H1 (cell line): ENCODE measurements at regions not wholly inside any gene's neighbourhood (a gene's known extent, or its start where the extent isn't known, plus 50 kb on each side); places are given as distances from the start of the nearest gene placed in this dataset.

ENCODE experiments used
- CTCF ChIA-PET: fragments of 300-600 bp; sonication (Branson Sonifier 250); formaldehyde crosslinking; loops from one replicate; lab custom pipeline; 2021; ENCODE audit not compliant: partially characterized antibody; lab: Charles Lee
- POLR2A ChIA-PET: fragments of 300-600 bp; sonication (Branson Sonifier 250); formaldehyde crosslinking; loops from one replicate; lab custom pipeline; 2021; ENCODE audit warnings: inconsistent platforms; ENCODE audit not compliant: partially characterized antibody; lab: Charles Lee
- DNase-seq, 2 experiments: peaks; one replicate each; pipeline versions ENCODE4 v3.0.0 to v3.0.0-alpha.2; 2010 to 2022; ENCODE audit warnings: low spot score in 2 of 2, low read depth in 1 of 2, mixed read lengths in 1 of 2
- FAIRE-seq: peaks from 2 replicates; lab custom pipeline; 2011; peaks lifted over from hg19 to GRCh38; lab: Jason Lieb, UNC
- H2AFZ ChIP-seq: 2 replicates; pipeline ENCODE4 v1.8.1; 2012; ENCODE audit warnings: low read length, inconsistent platforms
- H2AK5ac ChIP-seq: 2 replicates; pipeline ENCODE4 v1.6.1; 2013; ENCODE audit warnings: low read depth, low read length
- H2BK120ac ChIP-seq: replicated peaks from 2 replicates; pipeline ENCODE3; 2013; ENCODE audit warnings: low read depth, low read length, inconsistent platforms
- H2BK12ac ChIP-seq: 2 replicates; pipeline ENCODE4 v1.6.1; 2013; ENCODE audit warnings: low read depth, low read length
- H2BK15ac ChIP-seq: 2 replicates; pipeline ENCODE4 v1.6.1; 2013; ENCODE audit warnings: low read length
- H2BK20ac ChIP-seq: 2 replicates; pipeline ENCODE4 v1.6.1; 2013; ENCODE audit warnings: low read length
- H2BK5ac ChIP-seq: 2 replicates; pipeline ENCODE4 v1.6.1; 2013; ENCODE audit warnings: low read depth, low read length
- H3K14ac ChIP-seq: 2 replicates; pipeline ENCODE4 v1.6.1; 2013; ENCODE audit warnings: inconsistent platforms; ENCODE audit not compliant: insufficient read length
- H3K18ac ChIP-seq: 2 replicates; pipeline ENCODE4 v1.6.1; 2013; ENCODE audit warnings: low read length; ENCODE audit errors: extremely low read depth
- H3K23ac ChIP-seq: 2 replicates; pipeline ENCODE4 v1.6.1; 2013; ENCODE audit warnings: inconsistent platforms; ENCODE audit not compliant: insufficient read length
- H3K23me2 ChIP-seq: 2 replicates; pipeline ENCODE4 v1.6.1; 2013; ENCODE audit warnings: low read depth, low read length
- H3K27ac ChIP-seq: 2 replicates; pipeline ENCODE4 v1.6.1; 2011; ENCODE audit warnings: low read depth, low read length, inconsistent platforms
- H3K27me3 ChIP-seq, 4 experiments: replicated peaks in 1 of 4; 1 replicate in 1 of 4; 2 replicates in 3 of 4; pipeline versions ENCODE4 v1.6.1 to v1.8.1; 2011 to 2013; ENCODE audit warnings: low read length in 3 of 4, mild to moderate bottlenecking in 3 of 4, inconsistent platforms in 2 of 4, mixed read lengths in 2 of 4, moderate library complexity in 1 of 4; ENCODE audit not compliant: control insufficient read depth in 3 of 4, insufficient read depth in 3 of 4; ENCODE audit errors: extremely low read depth in 1 of 4
- H3K36me3 ChIP-seq, 4 experiments: 2 replicates each; pipeline versions ENCODE4 v1.6.1 to v1.8.1; 2011 to 2013; ENCODE audit warnings: mild to moderate bottlenecking in 4 of 4, low read length in 3 of 4, moderate library complexity in 2 of 4, control low read depth in 1 of 4, inconsistent platforms in 1 of 4; ENCODE audit not compliant: insufficient read depth in 4 of 4, control insufficient read depth in 2 of 4
- H3K4ac ChIP-seq: replicated peaks from 2 replicates; pipeline ENCODE3; 2013; ENCODE audit warnings: low read length, low read depth, mixed read lengths, inconsistent platforms; ENCODE audit not compliant: insufficient read length
- H3K4me1 ChIP-seq, 4 experiments: replicated peaks in 1 of 4; 1 replicate in 1 of 4; 2 replicates in 3 of 4; pipeline versions ENCODE4 v1.6.1 to v1.8.1; 2011 to 2013; ENCODE audit warnings: low read length in 3 of 4, inconsistent platforms in 2 of 4, mixed read lengths in 1 of 4; ENCODE audit not compliant: insufficient read depth in 4 of 4, control insufficient read depth in 3 of 4
- H3K4me2 ChIP-seq, 2 experiments: 2 replicates each; pipeline versions ENCODE4 v1.6.1 to v1.8.1; 2011 to 2013; ENCODE audit warnings: low read depth in 2 of 2, low read length in 2 of 2, control low read depth in 1 of 2, inconsistent platforms in 1 of 2, mild to moderate bottlenecking in 1 of 2; ENCODE audit not compliant: insufficient read depth in 1 of 2
- H3K4me3 ChIP-seq, 4 experiments: fragments of 200-600, 300-600 bp in 1 of 4; sonication (generic), shearing (Covaris generic), sonication (Bioruptor Twin) in 1 of 4; 2 replicates each; pipeline versions ENCODE4 v1.5.1 to v1.8.1; 2011 to 2016; ENCODE audit warnings: low read length in 4 of 4, low read depth in 3 of 4, control low read depth in 2 of 4, inconsistent platforms in 2 of 4, mild to moderate bottlenecking in 2 of 4, mixed read lengths in 1 of 4, moderate library complexity in 1 of 4; ENCODE audit not compliant: insufficient read depth in 2 of 4; ENCODE audit errors: extremely low read depth in 1 of 4
- H3K56ac ChIP-seq: replicated peaks from 2 replicates; pipeline ENCODE3; 2013; ENCODE audit warnings: low read depth, mild to moderate bottlenecking, mixed read lengths, low read length, inconsistent platforms; ENCODE audit not compliant: insufficient read length
- H3K79me1 ChIP-seq: 2 replicates; pipeline ENCODE4 v1.6.1; 2013; ENCODE audit warnings: low read depth, low read length, control low read depth
- H3K79me2 ChIP-seq, 2 experiments: 2 replicates each; pipeline versions ENCODE4 v1.6.1 to v1.8.1; 2012 to 2013; ENCODE audit warnings: low read length in 2 of 2, mild to moderate bottlenecking in 2 of 2, inconsistent platforms in 1 of 2; ENCODE audit not compliant: insufficient read depth in 2 of 2, control insufficient read depth in 1 of 2
- H3K9ac ChIP-seq, 4 experiments: replicated peaks in 1 of 4; 1 replicate in 1 of 4; 2 replicates in 3 of 4; pipeline versions ENCODE4 v1.6.1 to v1.8.1; 2011 to 2013; ENCODE audit warnings: low read depth in 3 of 4, low read length in 3 of 4, control low read depth in 2 of 4, mild to moderate bottlenecking in 2 of 4, moderate library complexity in 2 of 4, inconsistent platforms in 1 of 4; ENCODE audit errors: extremely low read depth in 1 of 4
- H3K9me3 ChIP-seq, 2 experiments: 2 replicates each; pipeline versions ENCODE4 v1.6.1 to v1.8.1; 2012 to 2013; ENCODE audit warnings: mild to moderate bottlenecking in 2 of 2, moderate library complexity in 2 of 2, control low read depth in 1 of 2, inconsistent platforms in 1 of 2, low read depth in 1 of 2, low read length in 1 of 2, mixed read lengths in 1 of 2; ENCODE audit not compliant: insufficient read depth in 2 of 2
- H4K20me1 ChIP-seq, 2 experiments: replicated peaks in 1 of 2; 2 replicates each; pipeline versions ENCODE3 to v1.8.1; 2011 to 2013; ENCODE audit warnings: inconsistent platforms in 2 of 2, low read length in 2 of 2, mild to moderate bottlenecking in 1 of 2; ENCODE audit not compliant: insufficient read depth in 2 of 2, control insufficient read depth in 1 of 2
- H4K5ac ChIP-seq: 2 replicates; pipeline ENCODE4 v1.6.1; 2013; ENCODE audit warnings: low read length, low read depth, mixed read lengths, inconsistent platforms; ENCODE audit not compliant: insufficient read length
- H4K8ac ChIP-seq: 2 replicates; pipeline ENCODE4 v1.8.0; 2013; ENCODE audit warnings: mild to moderate bottlenecking, moderate library complexity, low read length, inconsistent platforms; ENCODE audit not compliant: insufficient read depth; ENCODE audit errors: extremely low read depth
- H4K91ac ChIP-seq: replicated peaks from 2 replicates; pipeline ENCODE3; 2013; ENCODE audit warnings: low read length, mixed read lengths, inconsistent platforms; ENCODE audit not compliant: insufficient read length
- ATF2 ChIP-seq: IDR thresholded peaks from 2 replicates; pipeline ENCODE4 v1.6.1; 2012; ENCODE audit warnings: low read length, inconsistent platforms
- WGBS, 2 experiments: shearing (Covaris generic) in 1 of 2; methylation state at CpG; one replicate each; pipeline versions ENCODE4 v1.1.6 to v1.1.7; 2013 to 2015; ENCODE audit warnings: low lambda C conversion rate in 2 of 2, mixed read lengths in 2 of 2, inconsistent platforms in 1 of 2, low coverage in 1 of 2, missing lambda C conversion rate in 1 of 2; ENCODE audit not compliant: insufficient replicate concordance in 2 of 2, insufficient coverage in 1 of 2, insufficient read length in 1 of 2; ENCODE audit errors: extremely low coverage in 1 of 2, missing lambda C conversion rate in 1 of 2; 5-methylcytosine and 5-hydroxymethylcytosine counted together

GRCh38 chr15:101568309-101568708 is 78.8 kb upstream of the PCSK6 start:
- no peak overlapping the region for H2BK5ac ChIP-seq
- no peak overlapping the region for H4K91ac ChIP-seq
- POLR2A ChIA-PET = no interaction called here
- no peak overlapping the region for H3K27ac ChIP-seq
- no peaks in the 10 kb centered on the region for H3K9me3 ChIP-seq
- no peaks in the 10 kb centered on the region for H3K36me3 ChIP-seq
- no peak overlapping the region for H3K14ac ChIP-seq
- H2BK15ac ChIP-seq = no peak overlapping the region
- H2AFZ ChIP-seq = no peak overlapping the region
- no peak overlapping the region for H3K9ac ChIP-seq
- no peak overlapping the region for H3K4ac ChIP-seq
- no peak overlapping the region for H2BK12ac ChIP-seq
- H3K56ac ChIP-seq = no peak overlapping the region
- no peaks in the 10 kb centered on the region for H3K23me2 ChIP-seq
- 92% methylated on average over 8 of the region's 8 CpGs; no CpG with 5 or more reads in 1 of the 2 experiments for WGBS, 2 experiments
- H2BK120ac ChIP-seq = no peak overlapping the region
- H3K27me3 ChIP-seq = peaks cover 0 to 3% (median 0%) of the 10 kb centered on the region in 4 experiments; a peak in 1 of 7 replicates
- no peak overlapping the region for H3K23ac ChIP-seq
- CTCF ChIA-PET = interaction anchor here (1.3 to 3.0 kb wide), 3 partner anchors 11 to 52 kb away, joined by 3 to 9 read pairs (median 3); no protein-coding TSS in a partner anchor
- H4K5ac ChIP-seq = no peak overlapping the region
- H3K4me1 ChIP-seq = no peaks in the 10 kb centered on the region
- H3K18ac ChIP-seq = no peak overlapping the region
- no peaks in the 10 kb centered on the region for H3K79me1 ChIP-seq
- no peaks in the 10 kb centered on the region for H3K79me2 ChIP-seq
- DNase-seq (peak in 1 of 2 experiments; percentile 14), FAIRE-seq (no peak)
- no peak overlapping the region for H4K8ac ChIP-seq
- H4K20me1 ChIP-seq = no peaks in the 10 kb centered on the region
- no peak overlapping the region for H3K4me3 ChIP-seq
- no peak overlapping the region for H2BK20ac ChIP-seq
- no peak overlapping the region for H2AK5ac ChIP-seq
- no peak overlapping the region for H3K4me2 ChIP-seq
- TF ChIP-seq ATF2 = no peak
